ENCODE measurements at regions not wholly inside any gene's neighbourhood (a gene's known extent, or its start where the extent isn't known, plus 50 kb on each side); places are given as distances from the start of the nearest gene placed in this dataset.

DNA sequence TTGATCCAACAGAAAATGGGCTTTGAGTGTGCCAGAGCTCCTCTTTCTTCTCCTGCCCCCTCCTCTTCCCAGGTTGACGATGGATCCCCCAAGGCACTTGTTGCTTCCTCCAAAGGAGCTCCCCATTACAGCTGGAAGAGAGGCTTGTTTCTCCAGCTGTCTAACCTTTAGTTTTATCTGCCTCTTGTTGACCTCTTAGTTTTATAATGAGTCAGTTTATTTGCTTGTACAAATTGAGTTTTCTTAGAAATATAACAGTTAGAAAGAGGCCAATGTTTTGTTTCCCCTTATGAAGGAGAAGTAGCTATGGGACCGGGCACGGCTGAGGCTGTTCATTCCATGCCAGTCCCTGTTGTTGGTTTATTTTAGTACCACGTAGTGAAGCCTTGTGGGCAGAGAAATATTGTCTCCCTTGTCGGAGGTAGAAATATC lies 158.2 kb downstream of the SPRY1 start:
- TF ChIP-seq POLR2A (IDR thresholded peaks at IDR 0.05), result no peak
- TF ChIP-seq, protein P1, sequence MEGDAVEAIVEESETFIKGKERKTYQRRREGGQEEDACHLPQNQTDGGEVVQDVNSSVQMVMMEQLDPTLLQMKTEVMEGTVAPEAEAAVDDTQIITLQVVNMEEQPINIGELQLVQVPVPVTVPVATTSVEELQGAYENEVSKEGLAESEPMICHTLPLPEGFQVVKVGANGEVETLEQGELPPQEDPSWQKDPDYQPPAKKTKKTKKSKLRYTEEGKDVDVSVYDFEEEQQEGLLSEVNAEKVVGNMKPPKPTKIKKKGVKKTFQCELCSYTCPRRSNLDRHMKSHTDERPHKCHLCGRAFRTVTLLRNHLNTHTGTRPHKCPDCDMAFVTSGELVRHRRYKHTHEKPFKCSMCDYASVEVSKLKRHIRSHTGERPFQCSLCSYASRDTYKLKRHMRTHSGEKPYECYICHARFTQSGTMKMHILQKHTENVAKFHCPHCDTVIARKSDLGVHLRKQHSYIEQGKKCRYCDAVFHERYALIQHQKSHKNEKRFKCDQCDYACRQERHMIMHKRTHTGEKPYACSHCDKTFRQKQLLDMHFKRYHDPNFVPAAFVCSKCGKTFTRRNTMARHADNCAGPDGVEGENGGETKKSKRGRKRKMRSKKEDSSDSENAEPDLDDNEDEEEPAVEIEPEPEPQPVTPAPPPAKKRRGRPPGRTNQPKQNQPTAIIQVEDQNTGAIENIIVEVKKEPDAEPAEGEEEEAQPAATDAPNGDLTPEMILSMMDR (IDR thresholded peaks at IDR 0.05), result no peak

All from esophagus squamous epithelium (tissue), 4 donors.